H9 (cell line): ENCODE measurements at regions not wholly inside any gene's neighbourhood (a gene's known extent, or its start where the extent isn't known, plus 50 kb on each side); places are given as distances from the start of the nearest gene placed in this dataset.

Experiments used
- DNase-seq: peaks from one replicate; pipeline ENCODE4 v3.0.0-alpha.2; 2017
- H2AFZ ChIP-seq: one replicate; pipeline ENCODE4 v1.6.1; 2013; ENCODE audit warnings: mild to moderate bottlenecking, low read length, control low read depth, moderate library complexity
- H2AK5ac ChIP-seq: 2 replicates; pipeline ENCODE4 v1.6.1; 2013; ENCODE audit warnings: low read length, control low read depth, mixed read lengths; ENCODE audit not compliant: insufficient read length
- H2BK120ac ChIP-seq: one replicate; pipeline ENCODE4 v1.6.1; 2013; ENCODE audit warnings: low read depth, mild to moderate bottlenecking, low read length, control low read depth, inconsistent platforms; ENCODE audit not compliant: poor library complexity, severe bottlenecking
- H2BK12ac ChIP-seq: 2 replicates; pipeline ENCODE4 v1.6.1; 2013; ENCODE audit warnings: low read length, control low read depth, mixed read lengths, low read depth; ENCODE audit not compliant: insufficient read length
- H2BK15ac ChIP-seq: 2 replicates; pipeline ENCODE4 v1.6.1; 2013; ENCODE audit warnings: low read depth, low read length, control low read depth
- H2BK20ac ChIP-seq: one replicate; pipeline ENCODE4 v1.6.1; 2013; ENCODE audit warnings: low read depth, mild to moderate bottlenecking, low read length, control low read depth, inconsistent platforms; ENCODE audit not compliant: poor library complexity, severe bottlenecking
- H2BK5ac ChIP-seq: 2 replicates; pipeline ENCODE4 v1.6.1; 2013; ENCODE audit warnings: low read length, control low read depth, mixed read lengths; ENCODE audit not compliant: insufficient read length
- H3K14ac ChIP-seq: 2 replicates; pipeline ENCODE4 v1.6.1; 2013; ENCODE audit warnings: low read length, control low read depth; ENCODE audit not compliant: insufficient read depth
- H3K18ac ChIP-seq: 2 replicates; pipeline ENCODE4 v1.6.1; 2013; ENCODE audit warnings: low read depth, mild to moderate bottlenecking, mixed read lengths, low read length, control low read depth; ENCODE audit not compliant: insufficient read length
- H3K23ac ChIP-seq: 2 replicates; pipeline ENCODE4 v1.6.1; 2013; ENCODE audit warnings: low read length, control low read depth, mixed read lengths, low read depth; ENCODE audit not compliant: insufficient read length
- H3K23me2 ChIP-seq: 2 replicates; pipeline ENCODE4 v1.6.1; 2013; ENCODE audit warnings: low read depth, mild to moderate bottlenecking, mixed read lengths, low read length, control low read depth; ENCODE audit not compliant: insufficient read length, poor library complexity, severe bottlenecking
- H3K27ac ChIP-seq: 2 replicates; pipeline ENCODE4 v1.5.1; 2013; ENCODE audit warnings: low read length, control low read depth, mixed read lengths, low read depth; ENCODE audit not compliant: insufficient read length
- H3K27me3 ChIP-seq: 2 replicates; pipeline ENCODE4 v1.6.1; 2013; ENCODE audit warnings: low read length, control low read depth, inconsistent platforms; ENCODE audit not compliant: insufficient read depth
- H3K4ac ChIP-seq: 2 replicates; pipeline ENCODE4 v1.6.1; 2013; ENCODE audit warnings: low read depth, mild to moderate bottlenecking, control low read depth, inconsistent platforms, low read length, moderate library complexity
- H3K4me1 ChIP-seq: 2 replicates; pipeline ENCODE4 v1.6.1; 2013; ENCODE audit warnings: low read length, control low read depth, inconsistent platforms; ENCODE audit not compliant: insufficient read depth
- H3K4me2 ChIP-seq: 2 replicates; pipeline ENCODE4 v1.6.1; 2013; ENCODE audit warnings: low read length, control low read depth, mixed read lengths; ENCODE audit not compliant: insufficient read length, insufficient read depth
- H3K56ac ChIP-seq: 2 replicates; pipeline ENCODE4 v1.6.1; 2013; ENCODE audit warnings: low read depth, mild to moderate bottlenecking, mixed read lengths, low read length, control low read depth; ENCODE audit not compliant: insufficient read length
- H3K79me1 ChIP-seq: 2 replicates; pipeline ENCODE4 v1.6.1; 2013; ENCODE audit warnings: low read depth, mild to moderate bottlenecking, moderate library complexity, low read length, control low read depth, inconsistent platforms; ENCODE audit not compliant: insufficient read depth, poor library complexity, severe bottlenecking
- H3K79me2 ChIP-seq: 2 replicates; pipeline ENCODE4 v1.6.1; 2013; ENCODE audit warnings: low read length, control low read depth, inconsistent platforms; ENCODE audit not compliant: insufficient read depth
- H3K9ac ChIP-seq: 2 replicates; pipeline ENCODE4 v1.6.1; 2013; ENCODE audit warnings: low read length, control low read depth, mixed read lengths; ENCODE audit not compliant: insufficient read length; ENCODE audit errors: extremely low read depth
- H3K9me3 ChIP-seq: one replicate; pipeline ENCODE4 v1.6.1; 2013; ENCODE audit warnings: low read depth, low read length, inconsistent platforms; ENCODE audit not compliant: control insufficient read depth
- H3T11ph ChIP-seq: one replicate; pipeline ENCODE4 v1.6.1; 2013; ENCODE audit warnings: mild to moderate bottlenecking, low read length, control low read depth, inconsistent platforms
- H4K20me1 ChIP-seq: one replicate; pipeline ENCODE4 v1.6.1; 2013; ENCODE audit not compliant: control insufficient read depth, insufficient read length, insufficient read depth
- H4K5ac ChIP-seq: 2 replicates; pipeline ENCODE4 v1.6.1; 2013; ENCODE audit warnings: low read depth, mild to moderate bottlenecking, mixed read lengths, low read length, control low read depth; ENCODE audit not compliant: insufficient read length
- H4K8ac ChIP-seq: replicated peaks from 2 replicates; pipeline ENCODE4 v1.6.1; 2013; ENCODE audit warnings: low read length, control low read depth, mixed read lengths, low read depth; ENCODE audit not compliant: insufficient read length
- H4K91ac ChIP-seq: 2 replicates; pipeline ENCODE4 v1.6.1; 2013; ENCODE audit warnings: low read depth, mild to moderate bottlenecking, moderate library complexity, mixed read lengths, low read length, control low read depth; ENCODE audit not compliant: insufficient read length
- H3K27ac Mint-ChIP-seq, 3 experiments: 2 replicates in 2 of 3; 3 replicates in 1 of 3; pipeline ENCODE4 v1.8.0; 2020 to 2021; ENCODE audit warnings: mixed read lengths in 3 of 3, mild to moderate bottlenecking in 1 of 3, moderate library complexity in 1 of 3
- H3K27me3 Mint-ChIP-seq: 2 replicates; pipeline ENCODE4 v1.8.0; 2021; ENCODE audit warnings: low read depth, mild to moderate bottlenecking, moderate library complexity, mixed read lengths
- H3K36me3 Mint-ChIP-seq, 3 experiments: 2 replicates in 2 of 3; 3 replicates in 1 of 3; pipeline ENCODE4 v1.8.0; 2020 to 2021; ENCODE audit warnings: low read depth in 3 of 3, mixed read lengths in 3 of 3; ENCODE audit not compliant: insufficient read depth in 1 of 3
- H3K4me1 Mint-ChIP-seq, 2 experiments: 2 replicates each; pipeline ENCODE4 v1.8.0; 2020; ENCODE audit warnings: mixed read lengths in 2 of 2
- H3K4me3 Mint-ChIP-seq, 2 experiments: 2 replicates in 1 of 2; 3 replicates in 1 of 2; pipeline ENCODE4 v1.8.0; 2020 to 2021; ENCODE audit warnings: mild to moderate bottlenecking in 2 of 2, mixed read lengths in 2 of 2, moderate library complexity in 1 of 2
- H3K9me3 Mint-ChIP-seq, 2 experiments: 2 replicates in 1 of 2; 3 replicates in 1 of 2; pipeline ENCODE4 v1.8.0; 2020; ENCODE audit warnings: mild to moderate bottlenecking in 2 of 2, mixed read lengths in 2 of 2, moderate library complexity in 1 of 2
- CTCF ChIP-seq: fragments of 200-600 bp; sonication (generic); conservative IDR thresholded peaks from 3 replicates; pipeline ENCODE4 v1.8.0; 2021; ENCODE audit warnings: antibody characterized with exemption, mild to moderate bottlenecking
- WGBS: extraction: QIAGEN DNeasy Blood & Tissue Kit; methylation state at CpG from one replicate; pipeline ENCODE4 v1.1.7; 2013; ENCODE audit warnings: missing lambda C conversion rate, low lambda C conversion rate, mixed read lengths; ENCODE audit not compliant: insufficient read length; ENCODE audit errors: extremely low coverage; 5-methylcytosine and 5-hydroxymethylcytosine counted together

GRCh38 chr13:40440990-40441820 is 225.2 kb downstream of the FOXO1 start:
- H2BK5ac ChIP-seq, result no peak overlapping the region
- H2BK15ac ChIP-seq, result no peak overlapping the region
- H3K18ac ChIP-seq, result no peak overlapping the region
- H2BK20ac ChIP-seq, result no peak overlapping the region
- no peak overlapping the region for H2BK120ac ChIP-seq
- no peak overlapping the region for H3K4ac ChIP-seq
- no peak overlapping the region for H2AFZ ChIP-seq
- DNase-seq, result no peak
- Mint-ChIP-seq H3K27me3 (no peaks in the 10 kb centered on the region), H3K9me3 (peaks cover under 1 to 1% of the 10 kb centered on the region in 2 experiments; a peak in 1 of 5 replicates), H3K27ac (no peak overlapping the region), H3K4me1 (peaks cover 6 to 9% of the 10 kb centered on the region in 2 experiments; a peak in 3 of 4 replicates), H3K36me3 (peaks cover 0 to under 1% (median under 1%) of the 10 kb centered on the region in 3 experiments; a peak in 5 of 7 replicates), H3K4me3 (no peak overlapping the region)
- no peak overlapping the region for H2AK5ac ChIP-seq
- H3K79me1 ChIP-seq, result no peaks in the 10 kb centered on the region
- no peaks in the 10 kb centered on the region for H4K20me1 ChIP-seq
- no peak overlapping the region for H2BK12ac ChIP-seq
- H3K4me1 ChIP-seq, result no peaks in the 10 kb centered on the region
- TF ChIP-seq CTCF, result no peak
- no peaks in the 10 kb centered on the region for H3K9me3 ChIP-seq
- H4K91ac ChIP-seq, result no peak overlapping the region
- H4K8ac ChIP-seq, result no peak overlapping the region
- no peak overlapping the region for H3T11ph ChIP-seq
- H3K9ac ChIP-seq, result no peak overlapping the region
- WGBS, result no CpG with 5 or more reads among the region's 9 CpGs
- H3K27ac ChIP-seq, result no peak overlapping the region
- H3K23ac ChIP-seq, result no peak overlapping the region
- H3K27me3 ChIP-seq, result no peaks in the 10 kb centered on the region
- H3K4me2 ChIP-seq, result no peak overlapping the region
- no peaks in the 10 kb centered on the region for H3K79me2 ChIP-seq
- H4K5ac ChIP-seq, result no peak overlapping the region
- no peaks in the 10 kb centered on the region for H3K23me2 ChIP-seq
- no peak overlapping the region for H3K56ac ChIP-seq
- H3K14ac ChIP-seq, result no peak overlapping the region
